ENCODE measurements at regions not wholly inside any gene's neighbourhood (a gene's known extent, or its start where the extent isn't known, plus 50 kb on each side); places are given as distances from the start of the nearest gene placed in this dataset.
A peak's percentile ranks its signal among the peaks of the same experiment; 100 is the strongest.

- peak; percentile 54 for DNase-seq
Measured at GRCh38 chr6:93621442-93621841, 202.1 kb upstream of the EPHA7 start.

DNA sequence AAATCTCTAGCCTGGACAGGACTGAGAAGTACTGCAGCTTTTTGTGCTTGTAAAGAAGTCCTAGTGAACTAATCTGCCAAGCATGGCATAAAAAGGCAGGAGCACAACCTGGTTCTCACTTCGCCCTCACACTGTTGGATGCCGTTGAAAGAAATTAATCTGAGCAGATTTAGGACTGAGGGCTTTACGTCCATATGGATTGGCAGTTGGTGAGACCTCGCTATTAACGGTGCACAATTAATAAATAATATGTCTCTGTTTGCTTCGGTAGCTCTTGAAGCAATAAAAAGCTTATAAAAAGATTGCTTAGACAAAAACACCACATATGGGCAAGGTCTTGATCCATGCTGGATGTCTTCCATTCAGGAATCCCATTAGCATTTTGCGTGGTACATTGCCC lies 185.6 kb upstream of the EPHA7 start:
- no peak for DNase-seq

GRCh38 chr6:93592417-93592816 lies 173.1 kb upstream of the EPHA7 start:
- no peak for DNase-seq

- DNase-seq, result no peak
Measured at GRCh38 chr6:93586306-93586705, 166.9 kb upstream of the EPHA7 start.

- no peak for DNase-seq
Measured at GRCh38 chr6:93584300-93584699, 164.9 kb upstream of the EPHA7 start.

DNA sequence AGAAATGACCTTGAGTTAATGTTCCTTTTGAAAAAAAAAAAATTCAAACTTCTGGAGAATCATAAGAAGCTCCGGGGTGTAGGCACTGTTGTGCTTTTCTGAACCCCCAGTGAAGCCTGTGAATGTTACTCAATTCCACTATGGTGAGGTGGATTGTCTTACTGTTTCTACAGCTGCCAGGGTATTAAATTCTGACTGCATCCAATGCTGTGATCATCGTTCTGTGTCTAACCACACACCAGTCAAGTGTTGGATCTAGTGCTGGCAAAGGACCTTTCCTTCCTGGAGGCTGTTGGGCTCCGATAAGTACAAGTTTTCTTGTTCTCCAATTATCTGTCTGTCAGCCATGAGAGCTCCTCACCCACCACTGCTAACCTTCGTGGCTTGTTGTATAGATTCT lies 162.0 kb upstream of the EPHA7 start:
- no peak for DNase-seq

DNA sequence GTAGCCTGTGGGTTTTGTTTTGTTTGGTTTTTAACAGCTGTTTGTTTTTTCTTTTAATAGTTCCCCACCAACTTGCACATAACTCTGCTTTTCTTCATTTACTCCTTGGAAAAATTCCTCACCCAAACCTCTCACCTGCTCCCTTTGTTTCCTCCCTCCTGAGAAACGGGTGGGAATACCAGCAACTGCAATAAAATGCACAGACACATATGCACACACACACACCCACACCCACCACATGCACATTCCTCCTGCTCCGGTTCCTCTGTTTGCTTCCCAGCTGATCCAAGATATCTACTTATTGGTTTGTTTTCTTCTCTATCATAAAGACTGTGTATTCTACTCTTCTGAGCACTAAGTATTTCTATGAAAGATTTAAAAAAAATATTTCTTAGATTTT lies 161.1 kb upstream of the EPHA7 start:
- no peak for DNase-seq

- no peak for DNase-seq
Measured at GRCh38 chr6:93575495-93576267, 156.3 kb upstream of the EPHA7 start.

- no peak for DNase-seq
Measured at GRCh38 chr6:93574299-93574698, 154.9 kb upstream of the EPHA7 start.

DNA sequence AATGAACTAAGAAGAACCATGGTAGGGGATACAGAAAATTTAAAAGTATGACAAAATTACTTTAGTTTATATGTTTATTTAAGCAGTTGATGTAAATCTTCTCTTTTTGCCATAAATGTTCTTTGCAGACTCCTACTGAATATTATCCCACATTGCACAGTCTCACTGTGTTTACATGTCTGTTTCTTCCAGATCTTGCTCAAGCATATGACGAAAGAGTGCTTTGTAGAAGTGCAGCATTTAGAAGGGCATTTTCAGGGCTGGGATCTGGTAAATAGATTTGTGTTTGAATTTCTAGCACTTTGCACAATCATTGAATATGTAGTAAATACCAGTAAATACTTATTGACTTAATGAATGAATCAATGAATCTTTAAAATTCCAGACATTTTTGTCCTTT lies 152.0 kb upstream of the EPHA7 start:
- DNase-seq, result no peak

GRCh38 chr6:93568169-93568568 lies 148.8 kb upstream of the EPHA7 start:
- DNase-seq, result no peak

- DNase-seq, result no peak
Measured at GRCh38 chr6:93567164-93567563, 147.8 kb upstream of the EPHA7 start.

DNA sequence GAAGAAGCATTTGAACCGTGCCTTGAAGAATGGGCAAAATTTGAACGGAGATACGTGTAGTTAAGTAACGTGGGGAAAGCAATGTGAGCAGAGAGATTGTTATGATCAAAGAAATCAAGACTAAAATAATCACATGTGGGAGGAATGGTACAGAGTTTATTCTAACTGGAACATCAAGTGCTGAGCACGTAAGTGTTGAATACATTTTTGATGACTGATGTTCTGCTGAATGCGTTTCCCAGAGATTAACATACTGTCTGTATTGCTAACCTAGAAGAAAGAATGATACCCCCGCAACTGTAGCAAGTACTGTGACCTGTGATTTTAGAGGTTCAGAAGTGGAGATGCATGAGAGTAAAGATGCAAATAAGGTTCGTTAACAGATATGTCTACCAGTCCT lies 146.9 kb upstream of the EPHA7 start:
- no peak for DNase-seq

DNA sequence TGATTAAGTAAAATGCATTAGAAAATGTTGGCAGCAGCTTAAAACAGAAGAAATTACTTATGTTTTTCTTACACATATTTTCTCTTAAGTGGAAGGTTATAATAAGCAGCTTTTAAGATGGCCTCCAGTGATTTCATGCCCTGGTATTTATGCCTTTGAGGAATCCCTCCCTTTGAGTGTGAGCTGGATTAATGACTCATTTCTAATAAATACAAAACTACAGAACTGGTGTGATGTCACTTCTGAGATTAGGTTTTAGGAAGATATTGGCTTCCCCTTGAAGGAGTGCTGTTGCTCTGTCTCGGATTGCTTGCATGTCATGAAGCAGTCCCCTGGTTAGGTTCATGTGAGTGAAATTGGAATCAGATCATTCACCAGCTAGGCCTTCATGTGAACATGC lies 143.2 kb upstream of the EPHA7 start:
- DNase-seq, result no peak

- no peak for DNase-seq
Measured at GRCh38 chr6:93555292-93555691, 135.9 kb upstream of the EPHA7 start.

GRCh38 chr6:93554018-93554417 lies 134.7 kb upstream of the EPHA7 start:
- no peak for DNase-seq

DNA sequence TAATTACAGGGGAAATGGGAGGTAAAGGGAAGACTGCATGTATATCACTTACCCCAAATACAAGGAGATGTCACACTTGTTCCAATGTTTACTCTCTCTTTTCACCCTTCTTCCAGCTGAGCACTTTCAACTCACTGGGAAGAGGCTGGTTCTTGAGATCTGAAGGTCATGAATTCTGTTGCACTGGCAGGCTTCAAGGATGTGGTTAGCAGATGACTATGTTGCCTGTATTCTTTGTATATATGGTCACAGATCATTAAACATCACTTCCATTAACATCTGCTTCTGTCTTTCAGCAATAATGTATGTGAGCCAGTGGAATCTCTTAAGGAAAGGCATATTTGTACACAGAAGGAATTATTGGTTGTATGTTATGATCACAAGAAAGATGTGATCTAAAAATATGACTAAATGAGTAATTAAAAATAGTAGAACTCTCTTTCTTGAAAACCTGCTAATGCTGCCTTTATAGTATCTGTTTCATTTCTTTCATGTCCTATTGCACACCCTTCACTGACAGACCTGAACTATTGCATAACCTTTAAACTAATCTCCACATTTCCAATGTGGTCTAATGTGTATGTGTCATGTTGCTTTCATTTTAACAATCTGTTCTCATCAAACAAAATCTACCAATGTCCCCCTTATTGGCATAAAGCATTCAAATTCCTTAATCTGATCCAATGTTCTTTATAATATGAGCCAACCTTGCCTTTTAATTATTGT lies 131.4 kb upstream of the EPHA7 start:
- no peak for DNase-seq

DNA sequence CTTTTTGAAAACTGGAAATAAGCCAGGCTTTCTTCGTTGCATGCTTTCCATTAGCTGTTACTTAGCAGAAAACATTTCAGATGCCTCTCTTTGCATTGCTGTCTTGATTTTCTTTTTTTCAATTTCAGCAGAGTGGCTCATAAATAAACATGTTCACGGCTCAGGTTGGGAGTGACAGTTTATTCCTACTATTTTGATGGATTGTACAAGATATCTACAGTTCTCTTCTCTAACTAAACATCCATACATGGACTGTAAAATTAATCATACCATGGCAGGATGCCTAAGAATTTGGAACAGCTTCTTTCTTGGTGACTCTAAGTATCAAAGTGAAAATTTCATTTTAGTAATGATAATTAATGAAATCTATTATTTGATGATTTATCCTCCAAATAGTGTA lies 130.5 kb upstream of the EPHA7 start:
- no peak for DNase-seq

DNA sequence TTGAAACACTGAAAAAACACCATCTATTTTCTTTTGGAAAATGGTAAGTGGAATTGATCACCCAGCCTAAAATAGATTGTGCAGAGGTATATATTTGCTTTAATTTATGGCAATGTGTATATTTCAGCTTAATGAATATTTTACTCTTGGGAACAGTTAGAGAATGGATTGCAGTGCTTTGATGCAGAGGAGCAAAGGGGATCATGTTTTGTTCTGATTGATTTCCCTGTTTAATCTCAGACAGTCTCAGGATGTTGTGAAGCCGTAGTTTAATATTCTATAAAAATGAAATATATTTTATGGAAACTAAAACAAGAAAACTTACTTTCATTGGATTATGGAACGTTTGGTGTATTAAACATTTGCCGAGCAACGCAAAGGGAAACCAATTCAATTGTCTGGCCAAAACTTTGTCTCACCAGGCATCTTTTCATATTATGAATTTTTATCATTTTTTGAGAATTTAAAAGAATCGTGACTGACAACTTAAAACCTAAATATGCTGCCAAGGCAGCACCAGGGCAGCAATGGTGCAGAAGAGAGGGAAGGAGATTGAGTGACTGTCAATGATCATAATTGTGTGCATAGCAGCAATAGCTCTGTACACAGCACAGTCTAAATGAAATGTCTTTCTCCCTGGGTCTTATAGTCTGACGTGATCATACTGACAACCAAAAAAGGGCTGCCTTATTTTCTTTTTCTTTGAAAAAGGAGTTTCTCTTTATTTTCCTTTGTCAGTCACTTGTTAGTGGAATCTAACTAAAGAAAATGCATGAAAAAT lies 105.5 kb upstream of the EPHA7 start:
- no peak for DNase-seq

GRCh38 chr6:93523365-93523764 lies 104.0 kb upstream of the EPHA7 start:
- DNase-seq, result no peak

DNA sequence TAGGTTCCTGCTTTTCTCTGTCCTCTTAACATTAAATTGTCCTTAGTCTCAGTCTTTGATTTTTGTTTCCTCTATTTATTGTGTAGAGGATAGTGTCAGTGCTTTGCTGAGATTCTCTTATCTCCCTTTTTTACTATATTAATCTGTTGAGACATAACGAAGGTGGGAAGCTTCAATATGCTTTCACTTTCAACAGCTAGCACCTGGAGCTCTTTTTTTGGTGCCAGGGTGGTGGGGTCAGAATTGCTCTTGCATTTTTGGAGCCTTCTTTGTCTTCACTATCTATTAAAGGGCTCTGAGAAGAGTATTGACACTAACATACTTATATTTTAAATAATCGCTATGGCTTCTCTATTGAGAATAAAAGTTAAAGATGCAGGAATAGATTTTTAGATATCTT lies 97.1 kb upstream of the EPHA7 start:
- no peak for DNase-seq

DNA sequence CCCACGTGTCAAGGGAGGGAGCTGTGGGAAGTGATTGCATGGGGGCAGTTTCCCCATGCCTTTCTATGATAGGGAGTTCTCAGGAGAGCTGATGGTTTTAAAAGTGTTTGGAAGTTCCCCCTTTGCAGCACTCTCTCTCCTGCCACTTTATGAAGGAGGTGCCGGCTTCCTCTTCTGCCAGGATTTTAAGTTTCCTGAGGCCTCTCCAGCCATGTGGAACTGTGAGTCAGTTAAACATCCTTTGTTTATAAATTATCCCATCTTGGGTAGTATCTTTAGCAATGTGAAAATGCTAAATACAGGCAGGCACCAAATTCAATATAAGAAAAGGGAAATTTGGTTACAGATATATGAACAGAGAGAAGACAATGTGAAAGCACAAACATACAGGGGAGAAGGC lies 96.4 kb upstream of the EPHA7 start:
- DNase-seq, result no peak

DNA sequence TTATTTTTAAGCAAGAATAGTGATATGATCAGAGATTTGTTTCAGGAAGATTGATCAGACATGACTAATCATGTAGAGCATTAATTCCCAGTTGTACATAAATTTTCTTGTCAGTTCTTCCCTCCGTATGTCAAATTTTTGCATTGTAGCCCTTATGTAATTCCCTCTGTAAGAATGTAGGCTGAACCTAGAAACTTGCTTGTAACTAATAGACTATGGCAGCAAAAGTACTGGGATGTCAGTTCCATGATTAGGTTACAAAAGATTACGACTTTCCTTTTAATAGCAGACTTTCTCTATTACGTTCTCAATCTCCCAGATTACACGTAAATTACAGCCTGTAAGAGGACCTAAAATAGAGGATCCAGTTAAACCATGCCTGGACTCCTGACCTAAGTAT lies 79.4 kb upstream of the EPHA7 start:
- DNase-seq, result no peak

DNA sequence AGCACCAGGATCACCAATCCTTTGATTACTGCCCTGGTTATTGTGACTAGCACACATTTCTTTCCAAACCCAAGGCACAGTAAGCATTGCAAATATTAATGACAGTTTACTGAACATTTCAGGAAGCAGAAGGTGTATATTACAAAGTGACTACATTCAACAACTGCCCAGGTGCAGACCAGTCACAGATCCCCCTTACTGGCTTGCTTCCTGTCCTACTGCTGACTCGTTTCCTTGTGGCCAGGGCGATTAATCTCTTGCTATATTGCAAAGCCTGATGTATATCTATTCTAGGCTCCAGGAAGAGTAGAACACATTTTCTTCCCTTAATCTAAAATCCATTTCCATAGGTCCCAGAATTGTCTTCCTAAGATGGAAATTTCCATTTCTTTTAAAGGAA lies 77.2 kb upstream of the EPHA7 start:
- no peak for DNase-seq
